ENCODE measurements at regions not wholly inside any gene's neighbourhood (a gene's known extent, or its start where the extent isn't known, plus 50 kb on each side); places are given as distances from the start of the nearest gene placed in this dataset.

- TF ChIP-seq CTCF (IDR thresholded peaks at IDR 0.05): no peak
- no peak for TF ChIP-seq POLR2A (IDR thresholded peaks at IDR 0.05)
Observed at GRCh38 chr5:153135411-153135810, 355.1 kb upstream of the GRIA1 start.

All from Peyer's patch (tissue), 4 donors.